Right lobe of liver (tissue), 4 donors: ENCODE measurements at regions not wholly inside any gene's neighbourhood (a gene's known extent, or its start where the extent isn't known, plus 50 kb on each side); places are given as distances from the start of the nearest gene placed in this dataset.

ENCODE experiments used
- POLR2A ChIP-seq: fragments of 450-650 bp; IDR thresholded peaks from one replicate; pipeline ENCODE4 v1.6.1; 2017; ENCODE audit warnings: antibody characterized with exemption, mild to moderate bottlenecking
- TF ChIP-seq, protein P1 (sequence below), 4 donors: fragments of 200-600 bp in 3 of 4; fragments of 450-650 bp in 1 of 4; IDR thresholded peaks; one replicate each; pipeline versions ENCODE4 v1.5.1 to v1.8.0; 2016 to 2022; ENCODE audit warnings: antibody characterized with exemption in 4 of 4, mild to moderate bottlenecking in 2 of 4
- donor health status: DM: no; HTN: no; CAD: no.
- donor health status: DM: no; HTN: no; CAD: no.
- donor health status: DM: no; HTN: yes; CAD: no.

DNA sequence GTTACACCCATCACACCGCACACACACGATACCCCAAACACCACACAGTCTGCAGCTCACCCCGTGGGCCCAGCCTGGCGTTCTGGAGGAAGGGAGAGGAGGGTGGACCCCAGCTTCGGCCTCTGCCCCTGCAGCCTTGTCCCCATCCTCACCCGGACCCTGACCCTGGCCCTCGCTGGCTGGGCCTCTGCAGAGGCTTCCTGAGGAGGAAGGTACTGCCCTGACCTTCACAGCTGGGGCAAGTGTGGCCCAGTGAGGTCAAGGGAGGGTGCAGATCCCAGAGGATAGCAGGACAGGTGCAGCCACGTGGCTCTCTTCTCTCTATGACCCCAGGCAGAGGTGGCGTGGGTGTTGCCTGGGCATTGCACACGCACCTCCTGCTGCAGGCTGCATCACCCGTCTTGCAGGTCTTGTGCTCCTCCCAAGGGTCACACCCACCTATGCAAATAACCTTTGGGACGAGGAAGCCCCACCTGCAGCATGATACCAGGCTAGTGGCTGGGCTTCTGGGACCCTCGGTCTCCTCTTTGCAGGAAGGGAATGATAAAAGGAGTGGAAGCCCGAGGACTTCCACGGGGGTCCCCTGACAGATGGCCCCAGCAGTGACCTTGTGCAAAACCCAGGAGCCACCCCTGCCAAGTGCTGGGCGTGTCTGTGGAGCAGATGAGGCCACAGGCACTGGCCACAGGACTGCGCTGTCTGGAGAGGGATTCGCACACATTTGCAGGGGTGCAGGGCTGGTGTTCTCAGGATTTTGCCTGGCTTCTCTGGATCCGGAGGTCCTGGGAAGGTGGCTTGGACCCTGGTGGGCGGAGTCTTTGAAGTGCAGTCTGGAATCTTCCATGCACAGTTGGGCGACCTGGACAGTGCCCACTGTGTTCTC, 1241.5 kb downstream of the BRD1 start:
- TF ChIP-seq, protein P1, sequence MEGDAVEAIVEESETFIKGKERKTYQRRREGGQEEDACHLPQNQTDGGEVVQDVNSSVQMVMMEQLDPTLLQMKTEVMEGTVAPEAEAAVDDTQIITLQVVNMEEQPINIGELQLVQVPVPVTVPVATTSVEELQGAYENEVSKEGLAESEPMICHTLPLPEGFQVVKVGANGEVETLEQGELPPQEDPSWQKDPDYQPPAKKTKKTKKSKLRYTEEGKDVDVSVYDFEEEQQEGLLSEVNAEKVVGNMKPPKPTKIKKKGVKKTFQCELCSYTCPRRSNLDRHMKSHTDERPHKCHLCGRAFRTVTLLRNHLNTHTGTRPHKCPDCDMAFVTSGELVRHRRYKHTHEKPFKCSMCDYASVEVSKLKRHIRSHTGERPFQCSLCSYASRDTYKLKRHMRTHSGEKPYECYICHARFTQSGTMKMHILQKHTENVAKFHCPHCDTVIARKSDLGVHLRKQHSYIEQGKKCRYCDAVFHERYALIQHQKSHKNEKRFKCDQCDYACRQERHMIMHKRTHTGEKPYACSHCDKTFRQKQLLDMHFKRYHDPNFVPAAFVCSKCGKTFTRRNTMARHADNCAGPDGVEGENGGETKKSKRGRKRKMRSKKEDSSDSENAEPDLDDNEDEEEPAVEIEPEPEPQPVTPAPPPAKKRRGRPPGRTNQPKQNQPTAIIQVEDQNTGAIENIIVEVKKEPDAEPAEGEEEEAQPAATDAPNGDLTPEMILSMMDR (IDR thresholded peaks at IDR 0.05), result no peak
- no peak for TF ChIP-seq POLR2A
